GM21367 (cell line): ENCODE measurements at regions not wholly inside any gene's neighbourhood (a gene's known extent, or its start where the extent isn't known, plus 50 kb on each side); places are given as distances from the start of the nearest gene placed in this dataset.

Source experiments
- ATAC-seq: cut with Tn5 transposase; IDR thresholded peaks from one replicate; pipeline ENCODE4 v1.9.1; 2021; ENCODE audit not compliant: unreplicated experiment

GRCh38 chr4:84441758-84442377 is 57.2 kb downstream of the NKX6-1 start:
- no peak for ATAC-seq

- no peak for ATAC-seq
Measured at GRCh38 chr4:84439996-84440395, 59.1 kb downstream of the NKX6-1 start.

GRCh38 chr4:84436812-84437211 is 62.3 kb downstream of the NKX6-1 start:
- ATAC-seq: no peak

- ATAC-seq: no peak
Measured at GRCh38 chr4:84434344-84434743, 64.7 kb downstream of the NKX6-1 start.

- ATAC-seq: no peak
Measured at GRCh38 chr4:84433633-84434222, 65.4 kb downstream of the NKX6-1 start.

GRCh38 chr4:84432713-84433112 is 66.4 kb downstream of the NKX6-1 start:
- no peak for ATAC-seq

- no peak for ATAC-seq
Measured at GRCh38 chr4:84420608-84421007, 78.5 kb downstream of the NKX6-1 start.

- ATAC-seq: no peak
Measured at GRCh38 chr4:84419201-84419600, 79.9 kb downstream of the NKX6-1 start.

- ATAC-seq: no peak
Measured at GRCh38 chr4:84417997-84418709, 80.9 kb downstream of the NKX6-1 start.

GRCh38 chr4:84413976-84414375 is 85.1 kb downstream of the NKX6-1 start:
- no peak for ATAC-seq

- ATAC-seq: no peak
Measured at GRCh38 chr4:84413480-84413879, 85.6 kb downstream of the NKX6-1 start.

GRCh38 chr4:84412062-84412461 is 87.0 kb downstream of the NKX6-1 start:
- ATAC-seq: no peak

GRCh38 chr4:84407554-84408407 is 91.3 kb downstream of the NKX6-1 start:
- ATAC-seq: no peak

GRCh38 chr4:84403656-84404055 is 95.4 kb downstream of the NKX6-1 start:
- no peak for ATAC-seq

- ATAC-seq: no peak
Measured at GRCh38 chr4:84401701-84402306, 97.3 kb downstream of the NKX6-1 start.

- no peak for ATAC-seq
Measured at GRCh38 chr4:84394386-84394785, 104.7 kb downstream of the NKX6-1 start.

GRCh38 chr4:84392951-84393590 is 106.0 kb downstream of the NKX6-1 start:
- no peak for ATAC-seq

- ATAC-seq: no peak
Measured at GRCh38 chr4:84389406-84389805, 109.7 kb downstream of the NKX6-1 start.

- ATAC-seq: no peak
Measured at GRCh38 chr4:84385203-84385602, 113.9 kb downstream of the NKX6-1 start.

- no peak for ATAC-seq
Measured at GRCh38 chr4:84384801-84385200, 114.3 kb downstream of the NKX6-1 start.

- no peak for ATAC-seq
Measured at GRCh38 chr4:84381759-84382158, 117.3 kb downstream of the NKX6-1 start.
